Central memory CD8-positive, alpha-beta T cell (primary cell): ENCODE measurements at regions not wholly inside any gene's neighbourhood (a gene's known extent, or its start where the extent isn't known, plus 50 kb on each side); places are given as distances from the start of the nearest gene placed in this dataset.

Experiments used
- ATAC-seq: fragments of 150-1000 bp; cut with Tn5 transposase; replicated peaks from 2 replicates; pipeline ENCODE4 v1.10.0; 2022; ENCODE audit warnings: mild to moderate bottlenecking, moderate FRiP score, moderate number of reproducible peaks; ENCODE audit not compliant: poor library complexity, severe bottlenecking; ENCODE audit errors: extremely low read depth
- DNase-seq, 2 donors: peaks; one replicate each; pipeline ENCODE4 v3.0.0; 2021; ENCODE audit warnings: low spot score in 2 of 2
- H3K27ac Mint-ChIP-seq: one replicate; pipeline ENCODE4 v1.8.0; 2022; ENCODE audit warnings: low read depth, mild to moderate bottlenecking, moderate library complexity, mixed read lengths
- H3K27me3 Mint-ChIP-seq: one replicate; pipeline ENCODE4 v1.8.0; 2022; ENCODE audit warnings: mixed read lengths
- H3K36me3 Mint-ChIP-seq: one replicate; pipeline ENCODE4 v1.8.0; 2022; ENCODE audit warnings: mild to moderate bottlenecking, moderate library complexity, mixed read lengths; ENCODE audit not compliant: insufficient read depth
- H3K4me1 Mint-ChIP-seq: one replicate; pipeline ENCODE4 v1.8.0; 2022; ENCODE audit warnings: mixed read lengths
- H3K4me3 Mint-ChIP-seq: one replicate; pipeline ENCODE4 v1.8.0; 2022; ENCODE audit warnings: mild to moderate bottlenecking, moderate library complexity, mixed read lengths
- H3K9me3 Mint-ChIP-seq: one replicate; pipeline ENCODE4 v1.8.0; 2022; ENCODE audit warnings: mixed read lengths

GRCh38 chr2:234343372-234343771, 153.5 kb downstream of the ARL4C start:
- peaks cover 36% of the 10 kb centered on the region for H3K4me1 Mint-ChIP-seq
- ATAC-seq: no peak
- H3K4me3 Mint-ChIP-seq: no peak overlapping the region
- H3K27ac Mint-ChIP-seq: no peak overlapping the region
- H3K9me3 Mint-ChIP-seq: no peaks in the 10 kb centered on the region
- H3K36me3 Mint-ChIP-seq: peaks cover 4% of the 10 kb centered on the region
- no peak for DNase-seq
- H3K27me3 Mint-ChIP-seq: no peaks in the 10 kb centered on the region

DNA sequence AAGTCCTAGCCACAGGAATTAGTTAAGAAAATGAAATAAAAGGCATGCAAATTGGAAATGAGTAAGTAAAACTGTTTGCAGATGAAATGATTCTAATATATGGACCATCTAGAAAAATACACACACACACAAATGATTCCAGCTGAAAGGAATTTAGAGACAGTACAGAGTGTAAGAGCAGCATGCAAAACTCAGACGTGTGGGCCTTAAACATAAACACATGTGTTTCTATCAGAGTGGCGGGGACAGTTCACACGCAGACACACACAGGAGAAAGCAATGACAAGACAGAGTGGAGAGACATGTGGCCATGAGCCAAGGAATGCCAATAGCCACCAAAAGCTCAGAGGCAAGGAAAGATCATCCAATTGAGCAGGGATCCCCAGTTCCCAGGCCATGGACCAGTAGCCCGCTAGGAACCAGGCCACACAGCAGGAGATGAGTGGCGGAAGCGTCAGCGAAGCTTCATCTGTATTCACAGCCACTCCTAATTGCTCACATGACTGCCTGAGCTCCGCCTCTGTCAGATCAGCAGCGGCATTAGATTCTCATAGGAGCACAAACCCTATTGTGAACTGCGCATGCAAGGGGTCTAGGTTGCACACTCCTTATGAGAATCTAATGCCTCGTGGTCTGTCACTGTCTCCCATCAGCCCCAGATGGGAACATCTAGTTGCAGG, 155.4 kb downstream of the ARL4C start:
- no peak for DNase-seq
- H3K4me3 Mint-ChIP-seq: no peak overlapping the region
- H3K27ac Mint-ChIP-seq: no peak overlapping the region
- peaks cover 3% of the 10 kb centered on the region for H3K36me3 Mint-ChIP-seq
- H3K27me3 Mint-ChIP-seq: no peaks in the 10 kb centered on the region
- H3K4me1 Mint-ChIP-seq: peaks cover 22% of the 10 kb centered on the region
- no peaks in the 10 kb centered on the region for H3K9me3 Mint-ChIP-seq
- no peak for ATAC-seq

DNA sequence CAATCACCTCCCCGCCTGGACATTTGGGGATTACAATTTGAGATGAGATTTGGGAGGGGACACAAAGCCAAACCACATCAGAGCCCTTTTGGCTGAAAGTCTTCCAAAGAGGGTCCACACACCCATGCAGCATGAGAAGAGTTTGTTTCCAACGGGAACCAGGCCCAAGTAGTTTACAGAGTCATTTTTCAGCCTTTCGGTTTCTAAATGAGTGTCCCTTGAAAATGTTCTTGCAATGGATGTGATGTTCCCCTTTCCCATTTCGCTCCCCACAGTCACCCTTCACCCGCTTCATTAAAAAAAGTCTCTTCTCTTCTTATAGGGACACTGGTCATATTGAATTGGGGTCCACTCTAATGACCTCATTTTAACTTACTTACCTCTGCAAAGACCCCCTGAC, 157.4 kb downstream of the ARL4C start:
- Mint-ChIP-seq H3K36me3 (peaks cover under 1% of the 10 kb centered on the region), H3K4me1 (peaks cover 13% of the 10 kb centered on the region), H3K9me3 (no peaks in the 10 kb centered on the region), H3K27me3 (no peaks in the 10 kb centered on the region), H3K27ac (peak overlapping the region; percentile 45), H3K4me3 (no peak overlapping the region)
- ATAC-seq (no peak), DNase-seq (no peak)

GRCh38 chr2:234339011-234339410, 157.9 kb downstream of the ARL4C start:
- H3K9me3 Mint-ChIP-seq: no peaks in the 10 kb centered on the region
- peaks cover 8% of the 10 kb centered on the region for H3K4me1 Mint-ChIP-seq
- no peak for DNase-seq
- ATAC-seq: no peak
- no peak overlapping the region for H3K27ac Mint-ChIP-seq
- H3K36me3 Mint-ChIP-seq: no peaks in the 10 kb centered on the region
- no peaks in the 10 kb centered on the region for H3K27me3 Mint-ChIP-seq
- no peak overlapping the region for H3K4me3 Mint-ChIP-seq

GRCh38 chr2:234335661-234336228, 161.1 kb downstream of the ARL4C start:
- no peak overlapping the region for H3K4me3 Mint-ChIP-seq
- no peaks in the 10 kb centered on the region for H3K9me3 Mint-ChIP-seq
- ATAC-seq: peak; percentile 64
- H3K4me1 Mint-ChIP-seq: peaks cover 32% of the 10 kb centered on the region
- peaks cover 2% of the 10 kb centered on the region for H3K36me3 Mint-ChIP-seq
- no peak overlapping the region for H3K27ac Mint-ChIP-seq
- H3K27me3 Mint-ChIP-seq: no peaks in the 10 kb centered on the region
- no peak for DNase-seq

GRCh38 chr2:234334756-234335155, 162.1 kb downstream of the ARL4C start:
- peaks cover 2% of the 10 kb centered on the region for H3K36me3 Mint-ChIP-seq
- ATAC-seq (no peak), DNase-seq (no peak)
- no peak overlapping the region for H3K4me3 Mint-ChIP-seq
- H3K9me3 Mint-ChIP-seq: no peaks in the 10 kb centered on the region
- no peaks in the 10 kb centered on the region for H3K27me3 Mint-ChIP-seq
- no peak overlapping the region for H3K27ac Mint-ChIP-seq
- peaks cover 33% of the 10 kb centered on the region for H3K4me1 Mint-ChIP-seq

DNA sequence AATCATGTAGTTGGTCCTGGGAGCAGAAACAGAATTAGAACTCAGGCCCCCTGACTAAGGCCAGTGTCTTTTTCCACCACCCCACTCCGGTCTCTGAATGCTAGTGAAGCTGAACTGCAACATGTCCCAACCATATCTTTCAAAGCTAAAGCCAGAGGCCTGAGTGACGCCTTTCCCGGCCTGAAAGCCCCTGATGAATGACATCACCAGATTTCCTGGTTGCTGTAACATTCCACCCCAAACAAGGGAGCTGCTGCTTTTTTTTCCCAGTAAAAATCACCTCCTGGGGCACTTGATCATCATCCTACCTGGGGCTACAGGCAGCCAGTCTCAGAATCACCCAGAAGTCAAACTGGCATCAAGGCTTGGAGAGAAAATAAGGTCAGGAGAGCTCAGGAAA, 162.7 kb downstream of the ARL4C start:
- Mint-ChIP-seq H3K27me3 (no peaks in the 10 kb centered on the region), H3K4me3 (no peak overlapping the region), H3K27ac (no peak overlapping the region), H3K36me3 (peaks cover 2% of the 10 kb centered on the region), H3K9me3 (no peaks in the 10 kb centered on the region), H3K4me1 (peaks cover 33% of the 10 kb centered on the region)
- DNase-seq (no peak), ATAC-seq (no peak)

- H3K9me3 Mint-ChIP-seq: no peaks in the 10 kb centered on the region
- peaks cover 33% of the 10 kb centered on the region for H3K4me1 Mint-ChIP-seq
- DNase-seq: no peak
- ATAC-seq: no peak
- no peak overlapping the region for H3K4me3 Mint-ChIP-seq
- peaks cover 2% of the 10 kb centered on the region for H3K36me3 Mint-ChIP-seq
- H3K27me3 Mint-ChIP-seq: no peaks in the 10 kb centered on the region
- peak overlapping the region; percentile 85 for H3K27ac Mint-ChIP-seq
Observed at GRCh38 chr2:234333168-234334130, 163.4 kb downstream of the ARL4C start.

DNA sequence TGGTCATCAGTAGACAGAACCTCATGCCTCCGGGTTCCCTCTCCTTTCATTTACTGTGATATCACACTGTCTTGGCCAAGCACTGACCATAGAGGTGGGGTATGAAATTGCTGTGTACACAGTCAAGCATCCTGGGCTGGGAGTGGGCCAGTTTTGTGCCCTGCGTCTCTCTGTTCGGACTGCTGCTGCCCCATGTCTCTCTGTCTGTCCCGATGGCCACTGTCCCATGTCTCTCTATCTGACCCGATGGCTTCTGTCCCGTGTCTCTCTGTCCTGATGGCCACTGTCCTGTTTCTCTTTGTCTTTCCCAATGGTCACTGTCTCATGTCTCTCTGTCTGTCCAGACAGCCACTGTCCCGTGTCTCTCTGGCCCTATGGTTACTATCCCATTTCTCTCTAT, 164.9 kb downstream of the ARL4C start:
- no peak for ATAC-seq
- H3K27ac Mint-ChIP-seq: peak overlapping the region; percentile 85
- DNase-seq: no peak
- no peaks in the 10 kb centered on the region for H3K9me3 Mint-ChIP-seq
- no peaks in the 10 kb centered on the region for H3K27me3 Mint-ChIP-seq
- peaks cover 2% of the 10 kb centered on the region for H3K36me3 Mint-ChIP-seq
- H3K4me3 Mint-ChIP-seq: no peak overlapping the region
- peaks cover 45% of the 10 kb centered on the region for H3K4me1 Mint-ChIP-seq

DNA sequence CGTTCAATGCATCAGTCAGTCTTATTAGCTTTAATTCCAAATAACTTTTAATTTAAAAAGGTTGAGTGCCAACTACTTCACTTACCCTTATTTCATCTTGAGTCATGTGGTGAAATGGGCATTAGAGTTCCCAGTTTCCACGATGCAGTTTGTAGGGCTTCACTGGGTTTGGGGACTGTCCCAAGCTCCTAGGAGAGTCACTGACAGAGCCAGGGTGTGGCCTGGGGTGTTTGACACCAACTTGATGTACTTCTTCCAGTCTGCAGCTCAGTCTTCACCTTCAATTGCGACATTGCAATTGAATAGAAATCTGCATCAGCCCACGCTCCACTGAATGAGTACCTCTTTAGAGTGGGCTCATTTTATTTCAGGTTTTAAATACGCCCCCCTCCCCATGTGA, 165.3 kb downstream of the ARL4C start:
- no peak overlapping the region for H3K4me3 Mint-ChIP-seq
- DNase-seq (no peak), ATAC-seq (no peak)
- H3K27me3 Mint-ChIP-seq: no peaks in the 10 kb centered on the region
- peaks cover 2% of the 10 kb centered on the region for H3K36me3 Mint-ChIP-seq
- H3K27ac Mint-ChIP-seq: no peak overlapping the region
- H3K9me3 Mint-ChIP-seq: no peaks in the 10 kb centered on the region
- H3K4me1 Mint-ChIP-seq: peaks cover 45% of the 10 kb centered on the region

GRCh38 chr2:234330902-234331301, 166.0 kb downstream of the ARL4C start:
- H3K27me3 Mint-ChIP-seq: no peaks in the 10 kb centered on the region
- H3K36me3 Mint-ChIP-seq: peaks cover 2% of the 10 kb centered on the region
- no peaks in the 10 kb centered on the region for H3K9me3 Mint-ChIP-seq
- no peak for ATAC-seq
- no peak overlapping the region for H3K27ac Mint-ChIP-seq
- no peak for DNase-seq
- H3K4me3 Mint-ChIP-seq: no peak overlapping the region
- H3K4me1 Mint-ChIP-seq: peaks cover 42% of the 10 kb centered on the region

- no peaks in the 10 kb centered on the region for H3K27me3 Mint-ChIP-seq
- peaks cover 2% of the 10 kb centered on the region for H3K36me3 Mint-ChIP-seq
- H3K4me1 Mint-ChIP-seq: peaks cover 40% of the 10 kb centered on the region
- ATAC-seq: no peak
- H3K27ac Mint-ChIP-seq: peak overlapping the region; percentile 25
- no peaks in the 10 kb centered on the region for H3K9me3 Mint-ChIP-seq
- no peak for DNase-seq
- no peak overlapping the region for H3K4me3 Mint-ChIP-seq
Observed at GRCh38 chr2:234329202-234329960, 167.5 kb downstream of the ARL4C start.
